ENCODE measurements at regions not wholly inside any gene's neighbourhood (a gene's known extent, or its start where the extent isn't known, plus 50 kb on each side); places are given as distances from the start of the nearest gene placed in this dataset.

- no peaks in the 10 kb centered on the region for H3K36me3 ChIP-seq (ENCODE audit: control insufficient read depth, insufficient read depth, low read length)
- no peak overlapping the region for H3K27ac ChIP-seq (ENCODE audit: insufficient read depth, low read length)
- POLR2A ChIA-PET (ENCODE audit: unreplicated experiment): no interaction called here
- H3K18ac ChIP-seq (ENCODE audit: low read depth, low read length): peak overlapping the region; percentile 47; the same call in 1 of the 2 replicates
- no peak overlapping the region for H4K91ac ChIP-seq (ENCODE audit: insufficient read depth, low read depth, low read length)
- no peak overlapping the region for H3K14ac ChIP-seq (replicated peaks; ENCODE audit: low read depth, low read length)
- H3K4ac ChIP-seq (ENCODE audit: low read depth, low read length): no peak overlapping the region
- no peak overlapping the region for H3K56ac ChIP-seq (ENCODE audit: extremely low read depth, insufficient read depth, low read length)
- intact Hi-C loops (cut with micrococcal nuclease): no loop called here
- H3K27me3 ChIP-seq (ENCODE audit: control insufficient read depth, insufficient read depth, low read length): no peaks in the 10 kb centered on the region
- H3K23ac ChIP-seq (ENCODE audit: low read depth, low read length): no peak overlapping the region
- H4K8ac ChIP-seq (ENCODE audit: low read depth in 2 of 2, low read length in 2 of 2): no peak overlapping the region
- H2AFZ ChIP-seq (replicated peaks; ENCODE audit: low read length, poor library complexity): no peak overlapping the region
- H4K20me1 ChIP-seq (ENCODE audit: insufficient read depth, low read length): no peaks in the 10 kb centered on the region
- peak overlapping the region; percentile 63; the same call in 1 of the 2 replicates for H2AK5ac ChIP-seq (ENCODE audit: low read depth, low read length)
- in situ Hi-C loops (cut with MboI; ENCODE audit: low sequenced_read_pairs): no loop called here
- no peak for DNase-seq
- no peaks in the 10 kb centered on the region for H3K79me1 ChIP-seq (ENCODE audit: low read depth in 1 of 2, low read length in 2 of 2)
- no peak overlapping the region for H2AK9ac ChIP-seq (replicated peaks; ENCODE audit: low read depth, low read length, poor library complexity)
- peaks cover 25% of the 10 kb centered on the region for H3K4me1 ChIP-seq (ENCODE audit: control insufficient read depth, insufficient read depth, low read length)
- CTCF ChIA-PET: no interaction called here
- dilution Hi-C loops (cut with HindIII; ENCODE audit: low sequenced_read_pairs, unreplicated experiment): no loop called here
- no peak overlapping the region for H3K9ac ChIP-seq (ENCODE audit: low read depth, low read length)
- no peak overlapping the region for H2BK15ac ChIP-seq (ENCODE audit: low read depth, low read length)
- H3K9me3 ChIP-seq (ENCODE audit: control insufficient read depth, insufficient read depth, low read length): no peaks in the 10 kb centered on the region
- no peak overlapping the region for H3K4me3 ChIP-seq (ENCODE audit: insufficient read depth, low read depth, low read length)
- no peak overlapping the region for H2BK20ac ChIP-seq (ENCODE audit: low read depth, low read length)
- WGBS, 2 experiments (ENCODE audit: extremely low coverage in 2 of 2, insufficient read length in 1 of 2): no CpG with 5 or more reads among the region's 5 CpGs
- H3K9me1 ChIP-seq (ENCODE audit: insufficient read depth, low read length): peaks cover 16% of the 10 kb centered on the region
- ATAC-seq (ENCODE audit: low read depth): no peak
- H2BK5ac ChIP-seq (ENCODE audit: low read depth, low read length, poor library complexity, severe bottlenecking): no peak overlapping the region
- no peak overlapping the region for H3K4me2 ChIP-seq (ENCODE audit: low read depth, low read length)
- BruUV-seq (replicated peaks): no TSS peak
- TF ChIP-seq CEBPB (IDR thresholded peaks at IDR 0.05; ENCODE audit: low read depth, low read length) (no peak), RAD21 (IDR thresholded peaks at IDR 0.05; ENCODE audit: low read length) (no peak), MAFK (IDR thresholded peaks at IDR 0.05; ENCODE audit: low read depth, low read length) (no peak), POLR2A (IDR thresholded peaks at IDR 0.05; ENCODE audit: low read depth, low read length) (no peak)
- peak overlapping the region; percentile 76; the same call in 1 of the 2 replicates for H4K5ac ChIP-seq (ENCODE audit: low read depth, low read length)
- H2BK120ac ChIP-seq (ENCODE audit: low read depth, low read length): no peak overlapping the region
These were observed 122.7 kb upstream of the RIPOR2 start for GRCh38 chr6:25058441-25058840.

Data from IMR-90 (cell line).